Spleen (tissue), 11 donors: ENCODE measurements at regions not wholly inside any gene's neighbourhood (a gene's known extent, or its start where the extent isn't known, plus 50 kb on each side); places are given as distances from the start of the nearest gene placed in this dataset.

Experiments
- DNase-seq: peaks from one replicate; pipeline ENCODE4 v3.0.0-alpha.2; 2020
- H3K27ac ChIP-seq, 8 donors: fragments of 200-600 bp; sonication (generic) in 7 of 8; 1 replicate in 4 of 8; 2 replicates in 4 of 8; pipeline versions ENCODE4 v1.5.0 to v1.8.0; 2016 to 2021; ENCODE audit warnings: inconsistent platforms in 4 of 8, mild to moderate bottlenecking in 4 of 8, moderate library complexity in 1 of 8
- H3K27me3 ChIP-seq, 7 donors: fragments of 200-600 bp; sonication (generic) in 6 of 7; replicated peaks in 1 of 7; 1 replicate in 4 of 7; 2 replicates in 3 of 7; pipeline versions ENCODE4 v1.5.0 to v1.8.0; 2016 to 2021; ENCODE audit warnings: inconsistent platforms in 3 of 7, mild to moderate bottlenecking in 1 of 7
- H3K36me3 ChIP-seq, 6 donors: fragments of 200-600 bp; sonication (generic) in 5 of 6; 1 replicate in 4 of 6; 2 replicates in 2 of 6; pipeline versions ENCODE4 v1.5.0 to v1.8.0; 2016 to 2021; ENCODE audit warnings: inconsistent platforms in 2 of 6
- H3K4me1 ChIP-seq, 6 donors: fragments of 200-600 bp; sonication (generic) in 5 of 6; 1 replicate in 3 of 6; 2 replicates in 3 of 6; pipeline versions ENCODE4 v1.5.0 to v1.8.0; 2016 to 2021; ENCODE audit warnings: inconsistent platforms in 3 of 6
- H3K4me3 ChIP-seq, 8 donors: fragments of 200-600 bp; sonication (generic) in 7 of 8; 1 replicate in 4 of 8; 2 replicates in 4 of 8; pipeline versions ENCODE4 v1.5.0 to v1.8.0; 2016 to 2021; ENCODE audit warnings: inconsistent platforms in 4 of 8, mild to moderate bottlenecking in 4 of 8, moderate library complexity in 2 of 8
- H3K9me3 ChIP-seq, 8 donors: fragments of 200-600 bp; sonication (generic) in 7 of 8; 1 replicate in 4 of 8; 2 replicates in 4 of 8; pipeline versions ENCODE4 v1.5.0 to v1.8.0; 2016 to 2021; ENCODE audit warnings: inconsistent platforms in 4 of 8
- CTCF ChIP-seq, 11 experiments: fragments of 200-600 bp in 7 of 11; fragments of 450-650 bp in 4 of 11; sonication (generic) in 4 of 11; IDR thresholded peaks in 8 of 11; conservative IDR thresholded peaks in 3 of 11; 1 replicate in 7 of 11; 2 replicates in 4 of 11; pipeline versions ENCODE4 v1.4.0 to v1.8.0; 2016 to 2021; ENCODE audit warnings: antibody characterized with exemption in 11 of 11, inconsistent platforms in 4 of 11, mild to moderate bottlenecking in 1 of 11
- POLR2A ChIP-seq, 3 donors: fragments of 450-650 bp; IDR thresholded peaks; one replicate each; pipeline ENCODE4 v1.5.1; 2017; ENCODE audit warnings: antibody characterized with exemption in 3 of 3, mild to moderate bottlenecking in 1 of 3
- POLR2AphosphoS5 ChIP-seq, 3 donors: sonication (generic); formaldehyde crosslinking; IDR thresholded peaks; one replicate each; pipeline ENCODE4 v1.5.1; 2017; ENCODE audit warnings: antibody characterized with exemption in 3 of 3
- WGBS, 5 donors: extraction: QIAGEN DNeasy Blood & Tissue Kit in 3 of 5; methylation state at CpG; one replicate each; pipeline versions ENCODE4 v1.1.5 to v1.1.7; 2013 to 2018; 5-methylcytosine and 5-hydroxymethylcytosine counted together
- intact Hi-C: fragments of 100-400 bp; cut with DNase I; formaldehyde crosslinking; loops from one replicate; pipeline ENCODE4 v1.15.0; 2023; ENCODE audit warnings: low total_unique reads
- donor health status: healthy with polysubstance abuse.
- donor health status: DM: no; HTN: no; CAD: no; lungs with moderate emphysema.
- donor health status: DM: no; HTN: no; CAD: no.
- donor health status: Bipolar disorder and iron deficiency.
- donor health status: healthy.
- donor health status: DM: no; HTN: no; CAD: no.
- donor health status: DM: yes; HTN: yes; CAD: no.

GRCh38 chr3:30245858-30246622, 360.4 kb upstream of the TGFBR2 start:
- Histone ChIP-seq H3K4me3 (no peak overlapping the region), H3K4me1 (peaks cover 0 to 6% (median 0%) of the 10 kb centered on the region in 6 donors), H3K27me3 (no peaks in the 10 kb centered on the region), H3K9me3 (no peaks in the 10 kb centered on the region), H3K36me3 (no peaks in the 10 kb centered on the region), H3K27ac (no peak overlapping the region)
- DNase-seq, result no peak
- 81 to 91% (median 86%) methylated on average over 9 of the region's 9 CpGs for WGBS, 5 donors
- intact Hi-C loops, result no loop called here
- TF ChIP-seq POLR2A (IDR thresholded peaks at IDR 0.05) (no peak), POLR2AphosphoS5 (IDR thresholded peaks at IDR 0.05) (no peak), CTCF (IDR thresholded peaks at IDR 0.05 in 8 of 11, conservative IDR thresholded peaks at IDR 0.05 in 3 of 11) (no peak)

- intact Hi-C loops, result no loop called here
- DNase-seq, result no peak
- no peaks in the 10 kb centered on the region for H3K27me3 ChIP-seq
- no peaks in the 10 kb centered on the region for H3K36me3 ChIP-seq
- peaks cover 0 to 6% (median 0%) of the 10 kb centered on the region in 6 donors for H3K4me1 ChIP-seq
- 49 to 66% (median 61%) methylated on average over 1 of the region's 1 CpG for WGBS, 5 donors
- no peak overlapping the region for H3K27ac ChIP-seq
- H3K4me3 ChIP-seq, result no peak overlapping the region
- TF ChIP-seq CTCF (IDR thresholded peaks at IDR 0.05 in 8 of 11, conservative IDR thresholded peaks at IDR 0.05 in 3 of 11) (no peak), POLR2AphosphoS5 (IDR thresholded peaks at IDR 0.05) (no peak), POLR2A (IDR thresholded peaks at IDR 0.05) (no peak)
- no peaks in the 10 kb centered on the region for H3K9me3 ChIP-seq
Observed at GRCh38 chr3:30248423-30248822, 358.0 kb upstream of the TGFBR2 start.

- intact Hi-C loops, result no loop called here
- Histone ChIP-seq H3K4me3 (no peak overlapping the region), H3K36me3 (no peaks in the 10 kb centered on the region), H3K27me3 (no peaks in the 10 kb centered on the region), H3K27ac (no peak overlapping the region), H3K9me3 (peaks cover 0 to 3% (median 0%) of the 10 kb centered on the region in 8 donors), H3K4me1 (peaks cover 0 to 6% (median 0%) of the 10 kb centered on the region in 6 donors)
- TF ChIP-seq POLR2A (IDR thresholded peaks at IDR 0.05) (no peak), CTCF (IDR thresholded peaks at IDR 0.05 in 8 of 11, conservative IDR thresholded peaks at IDR 0.05 in 3 of 11) (no peak), POLR2AphosphoS5 (IDR thresholded peaks at IDR 0.05) (no peak)
- DNase-seq, result no peak
Observed at GRCh38 chr3:30252474-30252873, 353.9 kb upstream of the TGFBR2 start.

GRCh38 chr3:30253832-30254231, 352.6 kb upstream of the TGFBR2 start:
- Histone ChIP-seq H3K4me1 (no peaks in the 10 kb centered on the region), H3K27me3 (no peaks in the 10 kb centered on the region), H3K4me3 (no peak overlapping the region), H3K36me3 (no peaks in the 10 kb centered on the region), H3K9me3 (peaks cover 0 to 3% (median 0%) of the 10 kb centered on the region in 8 donors), H3K27ac (no peak overlapping the region)
- no peak for DNase-seq
- WGBS, 5 donors, result 92 to 100% (median 94%) methylated on average over 1 of the region's 1 CpG
- intact Hi-C loops, result no loop called here
- TF ChIP-seq POLR2AphosphoS5 (IDR thresholded peaks at IDR 0.05) (no peak), POLR2A (IDR thresholded peaks at IDR 0.05) (no peak), CTCF (IDR thresholded peaks at IDR 0.05 in 8 of 11, conservative IDR thresholded peaks at IDR 0.05 in 3 of 11) (no peak)
